Stimulated activated effector memory CD8-positive, alpha-beta T cell treated with anti-CD3 and anti-CD28 coated beads, Interleukin-12 subunit alpha, Interleukin-12 subunit beta, amount 100 ng/mL, for 72 hours (primary cell): ENCODE measurements at regions not wholly inside any gene's neighbourhood (a gene's known extent, or its start where the extent isn't known, plus 50 kb on each side); places are given as distances from the start of the nearest gene placed in this dataset.

Source experiments
- ATAC-seq: fragments of 150-1000 bp; cut with Tn5 transposase; 2 replicates; pipeline ENCODE4 v1.10.0; 2021
- DNase-seq, 2 donors: peaks; one replicate each; pipeline ENCODE4 v3.0.0; 2021 to 2022; ENCODE audit warnings: low spot score in 2 of 2
- H3K27ac Mint-ChIP-seq: one replicate; pipeline ENCODE4 v1.8.0; 2022; ENCODE audit warnings: mild to moderate bottlenecking, mixed read lengths
- H3K36me3 Mint-ChIP-seq: one replicate; pipeline ENCODE4 v1.8.0; 2022; ENCODE audit warnings: mild to moderate bottlenecking, mixed read lengths
- H3K4me1 Mint-ChIP-seq: one replicate; pipeline ENCODE4 v1.8.0; 2022; ENCODE audit warnings: mixed read lengths
- H3K4me3 Mint-ChIP-seq: one replicate; pipeline ENCODE4 v1.8.0; 2022; ENCODE audit warnings: mild to moderate bottlenecking, mixed read lengths
- H3K9me3 Mint-ChIP-seq: one replicate; pipeline ENCODE4 v1.8.0; 2022; ENCODE audit warnings: mixed read lengths

GRCh38 chr4:126065016-126065415, 750.3 kb downstream of the FAT4 start:
- Mint-ChIP-seq H3K36me3 (no peaks in the 10 kb centered on the region), H3K4me1 (no peaks in the 10 kb centered on the region), H3K27ac (no peak overlapping the region), H3K4me3 (no peak overlapping the region), H3K9me3 (peaks cover 23% of the 10 kb centered on the region)
- ATAC-seq (no peak), DNase-seq (no peak)

GRCh38 chr4:126071346-126072333, 756.9 kb downstream of the FAT4 start:
- Mint-ChIP-seq H3K36me3 (no peaks in the 10 kb centered on the region), H3K4me3 (no peak overlapping the region), H3K4me1 (no peaks in the 10 kb centered on the region), H3K9me3 (peaks cover 13% of the 10 kb centered on the region), H3K27ac (no peak overlapping the region)
- ATAC-seq (no peak), DNase-seq (no peak)

GRCh38 chr4:126081336-126081735, 766.6 kb downstream of the FAT4 start:
- H3K27ac Mint-ChIP-seq: no peak overlapping the region
- ATAC-seq: no peak
- H3K4me1 Mint-ChIP-seq: no peaks in the 10 kb centered on the region
- no peaks in the 10 kb centered on the region for H3K36me3 Mint-ChIP-seq
- no peak overlapping the region for H3K4me3 Mint-ChIP-seq
- H3K9me3 Mint-ChIP-seq: peaks cover 15% of the 10 kb centered on the region
- DNase-seq: no peak

- Mint-ChIP-seq H3K4me1 (no peaks in the 10 kb centered on the region), H3K4me3 (no peak overlapping the region), H3K9me3 (peaks cover 17% of the 10 kb centered on the region), H3K36me3 (no peaks in the 10 kb centered on the region), H3K27ac (no peak overlapping the region)
- no peak for DNase-seq
- ATAC-seq: no peak
Measured at GRCh38 chr4:126086041-126086440, 771.3 kb downstream of the FAT4 start.

- Mint-ChIP-seq H3K36me3 (no peaks in the 10 kb centered on the region), H3K27ac (no peak overlapping the region), H3K9me3 (peaks cover 9% of the 10 kb centered on the region), H3K4me1 (no peaks in the 10 kb centered on the region), H3K4me3 (no peak overlapping the region)
- ATAC-seq: no peak
- no peak for DNase-seq
Measured at GRCh38 chr4:126087101-126087500, 772.3 kb downstream of the FAT4 start.

GRCh38 chr4:126097155-126097799, 782.5 kb downstream of the FAT4 start:
- ATAC-seq (no peak), DNase-seq (no peak)
- Mint-ChIP-seq H3K4me3 (no peak overlapping the region), H3K36me3 (no peaks in the 10 kb centered on the region), H3K27ac (no peak overlapping the region), H3K9me3 (peaks cover 32% of the 10 kb centered on the region), H3K4me1 (no peaks in the 10 kb centered on the region)

GRCh38 chr4:126106658-126107057, 791.9 kb downstream of the FAT4 start:
- no peaks in the 10 kb centered on the region for H3K36me3 Mint-ChIP-seq
- no peak for ATAC-seq
- H3K4me3 Mint-ChIP-seq: no peak overlapping the region
- H3K9me3 Mint-ChIP-seq: peaks cover 18% of the 10 kb centered on the region
- no peak for DNase-seq
- H3K4me1 Mint-ChIP-seq: no peaks in the 10 kb centered on the region
- no peak overlapping the region for H3K27ac Mint-ChIP-seq

- DNase-seq (no peak), ATAC-seq (no peak)
- Mint-ChIP-seq H3K4me1 (no peaks in the 10 kb centered on the region), H3K4me3 (no peak overlapping the region), H3K27ac (no peak overlapping the region), H3K9me3 (peaks cover 22% of the 10 kb centered on the region), H3K36me3 (no peaks in the 10 kb centered on the region)
Measured at GRCh38 chr4:126109836-126110235, 795.1 kb downstream of the FAT4 start.

GRCh38 chr4:126113058-126113457, 798.3 kb downstream of the FAT4 start:
- H3K4me3 Mint-ChIP-seq: no peak overlapping the region
- H3K36me3 Mint-ChIP-seq: no peaks in the 10 kb centered on the region
- ATAC-seq: no peak
- DNase-seq: no peak
- H3K27ac Mint-ChIP-seq: no peak overlapping the region
- H3K4me1 Mint-ChIP-seq: no peaks in the 10 kb centered on the region
- peaks cover 24% of the 10 kb centered on the region for H3K9me3 Mint-ChIP-seq

- Mint-ChIP-seq H3K4me1 (no peaks in the 10 kb centered on the region), H3K27ac (no peak overlapping the region), H3K9me3 (peaks cover 15% of the 10 kb centered on the region), H3K4me3 (no peak overlapping the region), H3K36me3 (no peaks in the 10 kb centered on the region)
- no peak for DNase-seq
- no peak for ATAC-seq
Measured at GRCh38 chr4:126123611-126124325, 809.0 kb downstream of the FAT4 start.

GRCh38 chr4:126124818-126125217, 810.1 kb downstream of the FAT4 start:
- H3K27ac Mint-ChIP-seq: no peak overlapping the region
- no peaks in the 10 kb centered on the region for H3K4me1 Mint-ChIP-seq
- H3K4me3 Mint-ChIP-seq: no peak overlapping the region
- H3K9me3 Mint-ChIP-seq: peaks cover 19% of the 10 kb centered on the region
- no peaks in the 10 kb centered on the region for H3K36me3 Mint-ChIP-seq
- DNase-seq (no peak), ATAC-seq (no peak)

GRCh38 chr4:126130215-126130614, 815.5 kb downstream of the FAT4 start:
- H3K4me3 Mint-ChIP-seq: no peak overlapping the region
- no peaks in the 10 kb centered on the region for H3K4me1 Mint-ChIP-seq
- no peak overlapping the region for H3K27ac Mint-ChIP-seq
- no peak for DNase-seq
- H3K36me3 Mint-ChIP-seq: no peaks in the 10 kb centered on the region
- no peak for ATAC-seq
- peaks cover 31% of the 10 kb centered on the region for H3K9me3 Mint-ChIP-seq

- ATAC-seq: no peak
- no peak overlapping the region for H3K4me3 Mint-ChIP-seq
Measured at GRCh38 chr4:126136922-126137781, 822.4 kb downstream of the FAT4 start.

GRCh38 chr4:126137782-126138170, 823.0 kb downstream of the FAT4 start:
- no peak for ATAC-seq
- H3K27ac Mint-ChIP-seq: no peak overlapping the region
- H3K9me3 Mint-ChIP-seq: peaks cover 4% of the 10 kb centered on the region
- DNase-seq: no peak
- H3K4me3 Mint-ChIP-seq: no peak overlapping the region
- no peaks in the 10 kb centered on the region for H3K36me3 Mint-ChIP-seq
- no peaks in the 10 kb centered on the region for H3K4me1 Mint-ChIP-seq

More at GRCh38 chr4:126136922-126137781, 822.4 kb downstream of the FAT4 start:
- Mint-ChIP-seq H3K27ac (no peak overlapping the region), H3K36me3 (no peaks in the 10 kb centered on the region), H3K9me3 (peaks cover 5% of the 10 kb centered on the region), H3K4me1 (no peaks in the 10 kb centered on the region)
- DNase-seq: no peak
